Upper lobe of right lung (tissue), 1 donor: ENCODE measurements at regions not wholly inside any gene's neighbourhood (a gene's known extent, or its start where the extent isn't known, plus 50 kb on each side); places are given as distances from the start of the nearest gene placed in this dataset.

Source experiments
- ATAC-seq: fragments of 200-7000 bp; cut with Tn5 transposase; one replicate; pipeline ENCODE4 v1.9.1; 2020; ENCODE audit warnings: mild to moderate bottlenecking, moderate library complexity
- DNase-seq: peaks from one replicate; pipeline ENCODE4 v3.0.0-alpha.2; 2020
- H3K27ac ChIP-seq: fragments of 200-600 bp; one replicate; pipeline ENCODE4 v1.8.0; 2022
- H3K27me3 ChIP-seq: fragments of 200-600 bp; one replicate; pipeline ENCODE4 v1.8.0; 2022; ENCODE audit warnings: mild to moderate bottlenecking
- H3K36me3 ChIP-seq: fragments of 200-600 bp; one replicate; pipeline ENCODE4 v1.8.0; 2022
- H3K4me1 ChIP-seq: fragments of 200-600 bp; one replicate; pipeline ENCODE4 v1.8.0; 2022
- H3K4me3 ChIP-seq: fragments of 200-600 bp; one replicate; pipeline ENCODE4 v1.8.0; 2022; ENCODE audit warnings: mild to moderate bottlenecking
- H3K9me3 ChIP-seq: fragments of 200-600 bp; one replicate; pipeline ENCODE4 v1.8.0; 2022
- CTCF ChIP-seq: fragments of 200-600 bp; IDR thresholded peaks from one replicate; pipeline ENCODE4 v1.8.0; 2022; ENCODE audit warnings: antibody characterized with exemption
- intact Hi-C: fragments of 100-400 bp; cut with DNase I; formaldehyde crosslinking; loops from one replicate; pipeline ENCODE4 v1.11.0; 2022
- donor health status: DM: no; HTN: yes; CAD: no; lungs with severe emphysema.

DNA sequence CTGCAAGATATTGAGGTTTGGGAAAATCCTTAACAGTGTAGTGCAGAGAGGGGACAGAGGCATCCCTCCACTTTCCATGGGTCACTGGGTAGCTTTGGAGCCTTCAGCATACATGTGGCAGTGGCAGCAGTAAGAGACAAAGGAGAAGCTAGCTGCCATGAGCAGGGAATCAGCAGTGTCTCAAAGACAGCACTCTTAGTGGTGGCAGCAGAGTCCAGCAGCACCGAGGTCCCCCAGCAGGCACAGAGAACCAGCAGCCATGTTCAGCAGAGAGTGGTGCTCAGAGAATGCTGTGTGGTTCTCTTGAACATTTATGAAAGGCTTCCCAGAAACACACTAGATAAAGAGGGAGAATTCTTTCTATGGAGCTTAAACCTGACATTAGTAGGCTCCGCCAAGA lies 308.5 kb downstream of the CENPC start:
- no peak for DNase-seq
- ATAC-seq, result no peak
- H3K9me3 ChIP-seq, result no peaks in the 10 kb centered on the region
- H3K36me3 ChIP-seq, result no peaks in the 10 kb centered on the region
- H3K27ac ChIP-seq, result no peak overlapping the region
- no peak overlapping the region for H3K4me3 ChIP-seq
- no peaks in the 10 kb centered on the region for H3K27me3 ChIP-seq
- intact Hi-C loops, result no loop called here
- no peaks in the 10 kb centered on the region for H3K4me1 ChIP-seq
- TF ChIP-seq CTCF, result no peak

DNA sequence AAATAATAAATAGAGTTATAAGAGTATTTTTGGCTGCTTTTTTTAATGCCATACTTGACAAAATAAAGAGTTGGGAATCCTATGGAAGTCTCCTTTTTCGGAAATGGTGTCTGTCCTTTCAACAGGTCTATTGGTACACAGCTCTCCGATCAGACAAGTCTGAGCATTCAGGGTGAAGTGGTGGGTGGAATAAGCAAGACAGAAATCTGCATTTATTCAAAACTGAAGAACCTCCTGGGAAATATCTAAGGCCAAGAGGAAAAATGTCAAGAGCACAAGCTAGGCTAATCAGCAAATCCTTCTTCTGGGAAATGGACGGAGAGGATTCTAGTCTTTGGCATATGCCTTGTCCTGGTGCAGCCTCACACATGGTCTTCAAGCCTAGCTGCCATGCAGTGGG lies 309.0 kb downstream of the CENPC start:
- intact Hi-C loops, result no loop called here
- H3K4me1 ChIP-seq, result no peaks in the 10 kb centered on the region
- H3K9me3 ChIP-seq, result no peaks in the 10 kb centered on the region
- TF ChIP-seq CTCF, result no peak
- no peaks in the 10 kb centered on the region for H3K27me3 ChIP-seq
- DNase-seq, result no peak
- no peak for ATAC-seq
- no peak overlapping the region for H3K27ac ChIP-seq
- no peaks in the 10 kb centered on the region for H3K36me3 ChIP-seq
- H3K4me3 ChIP-seq, result no peak overlapping the region

DNA sequence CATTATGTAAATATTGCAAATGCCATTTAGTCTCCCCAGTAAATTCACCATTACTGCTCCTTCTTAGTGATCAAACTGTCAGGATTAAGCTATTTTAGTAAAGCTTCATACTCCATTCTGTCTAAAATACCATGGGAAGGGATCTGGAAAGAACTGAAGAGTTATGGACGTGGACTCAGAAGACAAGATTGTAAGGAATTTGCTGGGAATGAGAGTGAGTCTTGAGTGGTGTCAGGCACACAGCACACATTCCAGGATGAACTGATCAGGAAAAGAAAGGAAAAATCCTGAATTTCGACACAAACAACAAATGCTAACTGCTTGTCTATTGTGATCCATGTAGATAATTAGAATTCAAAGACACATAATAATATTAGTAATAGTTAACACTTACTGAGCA lies 311.0 kb downstream of the CENPC start:
- H3K4me3 ChIP-seq, result no peak overlapping the region
- TF ChIP-seq CTCF, result no peak
- no peaks in the 10 kb centered on the region for H3K4me1 ChIP-seq
- no peak overlapping the region for H3K27ac ChIP-seq
- no peak for DNase-seq
- no peaks in the 10 kb centered on the region for H3K9me3 ChIP-seq
- intact Hi-C loops, result no loop called here
- no peak for ATAC-seq
- no peaks in the 10 kb centered on the region for H3K27me3 ChIP-seq
- H3K36me3 ChIP-seq, result no peaks in the 10 kb centered on the region

DNA sequence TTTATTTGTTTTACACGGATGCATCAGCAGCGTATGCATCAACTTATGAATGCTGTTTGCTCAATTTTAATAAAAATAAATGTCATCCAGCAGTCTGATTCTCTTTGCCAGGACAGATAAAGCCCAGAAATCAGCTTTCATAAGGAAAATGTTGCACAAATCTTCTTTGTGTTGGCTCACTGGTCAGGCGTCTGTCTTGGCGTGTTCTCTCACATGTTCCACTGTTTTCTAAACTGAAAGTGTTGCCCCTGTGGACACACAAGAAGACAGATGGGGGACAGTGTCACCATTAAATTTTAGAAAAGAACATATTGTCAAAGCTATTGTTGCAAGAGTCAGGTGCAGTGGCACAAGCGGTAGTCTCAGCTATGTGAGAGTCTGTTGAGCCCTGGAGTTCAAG lies 316.2 kb downstream of the CENPC start:
- Histone ChIP-seq H3K4me1 (no peaks in the 10 kb centered on the region), H3K9me3 (no peaks in the 10 kb centered on the region), H3K27ac (no peak overlapping the region), H3K4me3 (no peak overlapping the region), H3K27me3 (no peaks in the 10 kb centered on the region), H3K36me3 (no peaks in the 10 kb centered on the region)
- no peak for DNase-seq
- no peak for ATAC-seq
- TF ChIP-seq CTCF, result no peak
- intact Hi-C loops, result no loop called here

- no peaks in the 10 kb centered on the region for H3K4me1 ChIP-seq
- ATAC-seq (no peak), DNase-seq (no peak)
- H3K4me3 ChIP-seq, result no peak overlapping the region
- no peak overlapping the region for H3K27ac ChIP-seq
- no peak for TF ChIP-seq CTCF
- H3K9me3 ChIP-seq, result no peaks in the 10 kb centered on the region
- H3K27me3 ChIP-seq, result no peaks in the 10 kb centered on the region
- intact Hi-C loops, result no loop called here
- no peaks in the 10 kb centered on the region for H3K36me3 ChIP-seq
These were observed 324.4 kb downstream of the CENPC start for GRCh38 chr4:67220861-67221260.

- ATAC-seq, result no peak
- DNase-seq, result no peak
- no peaks in the 10 kb centered on the region for H3K36me3 ChIP-seq
- no peaks in the 10 kb centered on the region for H3K27me3 ChIP-seq
- intact Hi-C loops, result no loop called here
- no peak overlapping the region for H3K4me3 ChIP-seq
- no peak overlapping the region for H3K27ac ChIP-seq
- no peaks in the 10 kb centered on the region for H3K4me1 ChIP-seq
- TF ChIP-seq CTCF, result no peak
- no peaks in the 10 kb centered on the region for H3K9me3 ChIP-seq
These were observed 326.4 kb downstream of the CENPC start for GRCh38 chr4:67218883-67219282.
